ENCODE measurements at regions not wholly inside any gene's neighbourhood (a gene's known extent, or its start where the extent isn't known, plus 50 kb on each side); places are given as distances from the start of the nearest gene placed in this dataset.

GRCh38 chr20:19003366-19004336 is 190.1 kb downstream of the SCP2D1 start:
- no peak for DNase-seq

- DNase-seq = no peak
Observed at GRCh38 chr20:19004975-19005374, 191.4 kb downstream of the SCP2D1 start.

- DNase-seq = no peak
Observed at GRCh38 chr20:19008497-19008896, 194.9 kb downstream of the SCP2D1 start.

GRCh38 chr20:19009081-19009688 is 195.6 kb downstream of the SCP2D1 start:
- no peak for DNase-seq

- no peak for DNase-seq
Observed at GRCh38 chr20:19012676-19013075, 199.1 kb downstream of the SCP2D1 start.

GRCh38 chr20:19013907-19014306 is 198.5 kb upstream of the SLC24A3 start:
- no peak for DNase-seq

GRCh38 chr20:19015351-19016139 is 196.9 kb upstream of the SLC24A3 start:
- no peak for DNase-seq

- DNase-seq = no peak
Observed at GRCh38 chr20:19016140-19016497, 196.3 kb upstream of the SLC24A3 start.

GRCh38 chr20:19017104-19017690 is 195.2 kb upstream of the SLC24A3 start:
- DNase-seq = no peak

- no peak for DNase-seq
Observed at GRCh38 chr20:19018881-19019280, 193.6 kb upstream of the SLC24A3 start.

- DNase-seq = no peak
Observed at GRCh38 chr20:19019734-19020364, 192.6 kb upstream of the SLC24A3 start.

GRCh38 chr20:19021406-19022117 is 190.9 kb upstream of the SLC24A3 start:
- no peak for DNase-seq

GRCh38 chr20:19022118-19022575 is 190.3 kb upstream of the SLC24A3 start:
- no peak for DNase-seq

- no peak for DNase-seq
Observed at GRCh38 chr20:19022791-19023448, 189.5 kb upstream of the SLC24A3 start.

- no peak for DNase-seq
Observed at GRCh38 chr20:19024296-19025035, 188.0 kb upstream of the SLC24A3 start.

GRCh38 chr20:19025430-19026120 is 186.9 kb upstream of the SLC24A3 start:
- DNase-seq = no peak

- no peak for DNase-seq
Observed at GRCh38 chr20:19026121-19026878, 186.1 kb upstream of the SLC24A3 start.

GRCh38 chr20:19026901-19027644 is 185.4 kb upstream of the SLC24A3 start:
- no peak for DNase-seq

Measured in NCI-H146 (cell line).